Heart left ventricle (tissue), 16 donors: ENCODE measurements at regions not wholly inside any gene's neighbourhood (a gene's known extent, or its start where the extent isn't known, plus 50 kb on each side); places are given as distances from the start of the nearest gene placed in this dataset.

Source experiments
- ATAC-seq, 4 donors: fragments of 200-7000 bp; cut with Tn5 transposase; one replicate each; pipeline ENCODE4 v1.9.1; 2020 to 2022; ENCODE audit warnings: moderate library complexity in 4 of 4, mild to moderate bottlenecking in 3 of 4, moderate number of reproducible peaks in 1 of 4
- DNase-seq, 5 donors: peaks; one replicate each; pipeline ENCODE4 v3.0.0-alpha.2; 2020
- H3K27ac ChIP-seq, 12 donors: fragments of 200-600 bp; sonication (generic) in 4 of 12; one replicate each; pipeline versions ENCODE4 v1.5.0 to v1.8.0; 2016 to 2022; ENCODE audit warnings: mild to moderate bottlenecking in 2 of 12
- H3K27me3 ChIP-seq, 9 donors: fragments of 200-600 bp; sonication (generic) in 2 of 9; one replicate each; pipeline versions ENCODE4 v1.5.1 to v1.8.0; 2016 to 2022; ENCODE audit warnings: mild to moderate bottlenecking in 3 of 9
- H3K36me3 ChIP-seq, 9 donors: fragments of 200-600 bp; sonication (generic) in 2 of 9; one replicate each; pipeline versions ENCODE4 v1.5.0 to v1.8.0; 2018 to 2022; ENCODE audit warnings: mild to moderate bottlenecking in 2 of 9
- H3K4me1 ChIP-seq, 12 donors: fragments of 200-600 bp; sonication (generic) in 4 of 12; one replicate each; pipeline versions ENCODE4 v1.5.0 to v1.8.0; 2016 to 2022; ENCODE audit warnings: mild to moderate bottlenecking in 3 of 12
- H3K4me3 ChIP-seq, 12 donors: fragments of 200-600 bp; sonication (generic) in 4 of 12; one replicate each; pipeline versions ENCODE4 v1.5.0 to v1.8.0; 2017 to 2022; ENCODE audit warnings: mild to moderate bottlenecking in 9 of 12, moderate library complexity in 4 of 12
- H3K9me3 ChIP-seq, 12 donors: fragments of 200-600 bp; sonication (generic) in 4 of 12; one replicate each; pipeline versions ENCODE4 v1.5.0 to v1.8.0; 2016 to 2022; ENCODE audit warnings: mild to moderate bottlenecking in 1 of 12
- POLR2A ChIP-seq, 2 donors: fragments of 450-650 bp; IDR thresholded peaks; one replicate each; pipeline ENCODE4 v1.6.1; 2017; ENCODE audit warnings: antibody characterized with exemption in 2 of 2, mild to moderate bottlenecking in 2 of 2, moderate library complexity in 2 of 2
- WGBS, 4 donors: extraction: QIAGEN DNeasy Blood & Tissue Kit in 2 of 4; methylation state at CpG; one replicate each; pipeline versions ENCODE4 v1.1.5 to v1.1.7; 2013 to 2018; 5-methylcytosine and 5-hydroxymethylcytosine counted together
- intact Hi-C, 10 donors: fragments of 100-400 bp; cut with DNase I; formaldehyde crosslinking; loops; one replicate each; pipeline versions ENCODE4 v1.11.1 to v1.14.2; 2022
- TF ChIP-seq, protein P1 (sequence below), 12 donors: fragments of 200-600 bp; sonication (generic) in 4 of 12; IDR thresholded peaks; one replicate each; pipeline versions ENCODE4 v1.5.0 to v1.8.0; 2018 to 2022; ENCODE audit warnings: antibody characterized with exemption in 12 of 12, mild to moderate bottlenecking in 5 of 12
- donor health status: ischemic (EF 13 %, LVEDD 7.1; RV severe dilation, severe dysfunction).
- donor health status: healthy with polysubstance abuse.
- donor health status: DM: no; HTN: yes; CAD: no.
- donor health status: DM: no; HTN: no; CAD: no.
- donor health status: ischemic (EF 25% LVEDD 6.9; RV normal size, moderate dysfunction).
- donor health status: ischemic (EF 25% LVEDD 5.7; RV mildly dilated, moderate dysfunction).
- donor health status: healthy.
- donor health status: DM: yes; HTN: yes; CAD: no.
- donor health status: ischemic (EF 35%, LVEDD 5.7; RV mildly dilated, moderate dysfunction).
- donor health status: nonischemic (EF 11% LVEDD 7.7; RV severe dilation, severe dysfunction).
- donor health status: DM: yes; HTN: yes; CAD: no.
- donor health status: PGD.
- donor health status: ischemic (EF 29% LVEDD 5.4; RV normal size, mild dysfunction).
- donor health status: nonischemic (EF 23%, LVEDD 6.1; RV moderate dilation, normal function).

DNA sequence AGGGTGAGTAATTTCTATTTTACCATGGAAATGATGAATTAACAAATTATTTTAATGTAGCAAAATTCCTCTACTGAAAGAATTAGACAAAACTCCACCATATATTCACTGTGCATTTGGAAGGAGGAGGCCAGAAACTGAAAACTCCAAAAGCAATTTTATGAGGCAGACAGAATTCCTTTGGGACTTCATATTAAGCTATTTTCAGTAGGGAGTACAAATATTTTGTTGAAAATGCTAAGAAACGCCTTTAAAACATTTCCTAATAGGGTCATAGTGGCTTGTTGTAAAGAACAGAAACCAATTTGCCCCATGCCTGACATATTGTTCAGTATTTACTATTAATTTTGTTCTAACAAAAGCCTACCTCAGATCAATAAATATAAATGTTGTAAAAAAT, 117.8 kb downstream of the TES start:
- DNase-seq (no peak), ATAC-seq (no peak)
- TF ChIP-seq, protein P1, sequence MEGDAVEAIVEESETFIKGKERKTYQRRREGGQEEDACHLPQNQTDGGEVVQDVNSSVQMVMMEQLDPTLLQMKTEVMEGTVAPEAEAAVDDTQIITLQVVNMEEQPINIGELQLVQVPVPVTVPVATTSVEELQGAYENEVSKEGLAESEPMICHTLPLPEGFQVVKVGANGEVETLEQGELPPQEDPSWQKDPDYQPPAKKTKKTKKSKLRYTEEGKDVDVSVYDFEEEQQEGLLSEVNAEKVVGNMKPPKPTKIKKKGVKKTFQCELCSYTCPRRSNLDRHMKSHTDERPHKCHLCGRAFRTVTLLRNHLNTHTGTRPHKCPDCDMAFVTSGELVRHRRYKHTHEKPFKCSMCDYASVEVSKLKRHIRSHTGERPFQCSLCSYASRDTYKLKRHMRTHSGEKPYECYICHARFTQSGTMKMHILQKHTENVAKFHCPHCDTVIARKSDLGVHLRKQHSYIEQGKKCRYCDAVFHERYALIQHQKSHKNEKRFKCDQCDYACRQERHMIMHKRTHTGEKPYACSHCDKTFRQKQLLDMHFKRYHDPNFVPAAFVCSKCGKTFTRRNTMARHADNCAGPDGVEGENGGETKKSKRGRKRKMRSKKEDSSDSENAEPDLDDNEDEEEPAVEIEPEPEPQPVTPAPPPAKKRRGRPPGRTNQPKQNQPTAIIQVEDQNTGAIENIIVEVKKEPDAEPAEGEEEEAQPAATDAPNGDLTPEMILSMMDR (IDR thresholded peaks at IDR 0.05), result no peak
- TF ChIP-seq POLR2A (IDR thresholded peaks at IDR 0.05), result no peak
- no peak overlapping the region for H3K4me3 ChIP-seq
- peaks cover 0 to 49% (median 16%) of the 10 kb centered on the region in 12 donors for H3K4me1 ChIP-seq
- peaks cover 0 to 6% (median 0%) of the 10 kb centered on the region in 12 donors for H3K9me3 ChIP-seq
- WGBS, 4 donors, result 65 to 80% (median 73%) methylated on average over 1 of the region's 1 CpG
- intact Hi-C loops, result loop anchor here in 1 of 10 donors (10.0 kb wide), 1 partner anchor 63 kb away; no protein-coding TSS in a partner anchor
- peak overlapping the region in 4 of 12 donors; percentile 3 to 59 (median 34) for H3K27ac ChIP-seq
- no peaks in the 10 kb centered on the region for H3K27me3 ChIP-seq
- no peaks in the 10 kb centered on the region for H3K36me3 ChIP-seq

DNA sequence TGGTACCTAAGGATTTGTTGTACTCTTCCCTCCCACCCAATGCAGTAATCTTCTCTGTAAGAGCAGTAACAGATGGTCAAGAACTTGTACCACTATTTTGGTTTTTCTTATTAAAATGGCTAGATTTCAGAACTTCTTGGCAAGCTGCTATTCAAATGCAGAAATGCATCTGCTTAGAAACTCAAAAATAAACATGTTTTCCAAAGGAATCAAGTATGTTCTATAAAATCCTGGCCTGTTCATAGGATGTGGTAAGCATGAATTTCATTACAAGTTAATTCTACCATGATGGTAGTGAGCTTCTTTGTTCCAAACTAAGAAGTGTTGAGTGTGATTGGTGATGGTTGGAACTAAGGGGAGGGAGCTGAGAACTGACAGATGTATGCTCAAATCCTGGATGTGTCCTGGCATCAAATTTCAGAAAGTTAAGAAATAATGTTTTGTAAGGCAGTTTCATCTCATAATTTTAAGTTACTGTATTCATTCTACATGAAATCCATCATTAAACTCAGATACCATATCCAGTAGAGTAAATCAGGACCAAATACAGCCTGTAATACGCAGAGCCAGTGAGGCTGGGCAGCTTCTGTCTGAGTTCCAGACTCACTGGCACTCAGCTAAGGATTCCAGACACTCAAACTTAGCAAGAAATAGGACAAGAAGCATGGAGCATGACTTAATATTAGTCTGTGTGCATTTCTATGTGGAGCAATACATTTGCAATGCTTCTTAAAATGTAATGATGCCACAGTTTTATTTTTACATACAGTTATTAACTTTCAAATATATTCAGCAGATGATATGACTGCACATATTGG, 119.6 kb downstream of the TES start:
- H3K9me3 ChIP-seq, result peaks cover 0 to 6% (median 0%) of the 10 kb centered on the region in 12 donors
- H3K27me3 ChIP-seq, result no peaks in the 10 kb centered on the region
- H3K36me3 ChIP-seq, result no peaks in the 10 kb centered on the region
- peak overlapping the region in 4 of 12 donors; percentile 16 to 39 (median 26) for H3K27ac ChIP-seq
- DNase-seq (no peak), ATAC-seq (peak; percentile 53 to 73 (median 66))
- H3K4me1 ChIP-seq, result peaks cover 0 to 40% (median 16%) of the 10 kb centered on the region in 12 donors
- WGBS, 4 donors, result 46 to 64% (median 57%) methylated on average over 1 of the region's 1 CpG
- TF ChIP-seq POLR2A (IDR thresholded peaks at IDR 0.05), result no peak
- TF ChIP-seq, protein P1 (IDR thresholded peaks at IDR 0.05), result no peak
- intact Hi-C loops, result loop anchor here in 2 of 10 donors (10.0 kb wide), 2 partner anchors 45 to 65 kb away; no protein-coding TSS in a partner anchor
- H3K4me3 ChIP-seq, result no peak overlapping the region

DNA sequence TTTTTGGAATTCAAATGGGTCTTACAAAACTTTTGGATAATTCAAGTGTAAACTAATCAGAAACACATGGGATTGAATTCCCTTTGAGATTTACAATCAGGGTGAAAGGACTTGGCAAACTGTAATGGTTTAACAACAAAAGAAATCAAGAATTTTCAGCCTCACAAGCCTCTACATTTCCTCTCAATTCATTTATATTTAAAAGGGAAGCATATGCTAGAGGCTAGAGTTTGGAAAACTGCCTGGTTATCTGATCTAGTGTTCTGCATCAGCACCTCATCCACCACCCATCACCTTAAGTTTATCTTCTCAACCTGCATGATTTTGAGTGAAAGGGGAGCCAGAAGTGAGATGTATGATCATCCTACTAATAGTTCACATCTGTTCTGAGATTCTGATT, 120.7 kb downstream of the TES start:
- Histone ChIP-seq H3K27me3 (no peaks in the 10 kb centered on the region), H3K9me3 (peaks cover 0 to 6% (median 0%) of the 10 kb centered on the region in 12 donors), H3K4me3 (no peak overlapping the region), H3K4me1 (peaks cover 0 to 40% (median 16%) of the 10 kb centered on the region in 12 donors), H3K27ac (no peak overlapping the region), H3K36me3 (no peaks in the 10 kb centered on the region)
- intact Hi-C loops, result loop anchor here in 1 of 10 donors (10.0 kb wide), 1 partner anchor 46 kb away; no protein-coding TSS in a partner anchor
- ATAC-seq (no peak), DNase-seq (no peak)
- TF ChIP-seq POLR2A (IDR thresholded peaks at IDR 0.05), result no peak
- TF ChIP-seq, protein P1 (IDR thresholded peaks at IDR 0.05), result no peak

DNA sequence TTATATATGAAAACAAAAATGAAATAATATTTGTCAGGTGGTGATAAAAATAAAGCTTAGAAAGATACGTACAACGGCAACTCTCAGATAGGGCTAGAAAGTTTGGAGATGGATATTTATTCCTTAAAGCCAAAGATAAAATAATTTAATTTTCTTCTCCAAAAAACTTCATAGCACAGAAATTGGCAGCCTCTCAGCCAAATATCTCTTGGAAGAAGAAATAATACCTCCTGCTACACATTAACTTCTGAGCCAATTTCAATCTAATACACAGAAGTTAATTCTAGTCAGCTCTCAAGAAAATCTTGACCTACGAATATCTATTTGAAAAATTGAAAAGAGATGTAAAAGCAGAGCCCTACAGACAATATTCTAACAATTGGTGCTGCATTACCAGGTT, 122.4 kb downstream of the TES start:
- no peaks in the 10 kb centered on the region for H3K27me3 ChIP-seq
- 78 to 86% (median 82%) methylated on average over 3 of the region's 3 CpGs for WGBS, 4 donors
- H3K9me3 ChIP-seq, result peaks cover 0 to 6% (median 0%) of the 10 kb centered on the region in 12 donors
- no peak for DNase-seq
- H3K27ac ChIP-seq, result no peak overlapping the region
- no peaks in the 10 kb centered on the region for H3K36me3 ChIP-seq
- TF ChIP-seq POLR2A (IDR thresholded peaks at IDR 0.05), result no peak
- TF ChIP-seq, protein P1 (IDR thresholded peaks at IDR 0.05), result no peak
- no peak for ATAC-seq
- H3K4me1 ChIP-seq, result peaks cover 0 to 37% (median 16%) of the 10 kb centered on the region in 12 donors
- intact Hi-C loops, result loop anchor here in 1 of 10 donors (10.0 kb wide), 1 partner anchor 48 kb away; no protein-coding TSS in a partner anchor
- no peak overlapping the region for H3K4me3 ChIP-seq
